ENCODE measurements at regions not wholly inside any gene's neighbourhood (a gene's known extent, or its start where the extent isn't known, plus 50 kb on each side); places are given as distances from the start of the nearest gene placed in this dataset.
A peak's percentile ranks its signal among the peaks of the same experiment; 100 is the strongest.

DNA sequence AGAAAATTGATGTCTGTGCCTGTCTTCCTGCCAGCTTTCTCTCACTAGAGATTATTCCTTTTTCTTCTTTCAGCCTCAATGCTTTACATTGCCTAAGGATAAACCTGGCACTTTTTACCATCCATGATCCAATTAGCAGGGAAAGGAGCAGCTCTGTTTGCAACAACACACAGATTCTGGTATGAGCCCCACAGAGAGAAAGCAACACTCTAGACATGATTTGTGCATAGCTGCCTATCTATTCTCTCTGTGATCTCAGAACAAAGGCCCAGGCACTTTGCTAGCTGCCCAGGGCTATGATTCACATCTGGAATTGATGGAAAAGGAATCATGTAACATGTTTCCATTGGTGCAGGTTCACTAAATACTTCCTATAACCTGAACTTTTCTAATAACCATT is 685.0 kb downstream of the ETS1 start:
- DNase-seq (ENCODE audit: low spot score) (no peak), ATAC-seq (no peak)

GRCh38 chr11:127898422-127899365 is 688.7 kb downstream of the ETS1 start:
- DNase-seq (ENCODE audit: low spot score) (no peak), ATAC-seq (no peak)

GRCh38 chr11:127895776-127896175 is 691.6 kb downstream of the ETS1 start:
- no peak for ATAC-seq
- DNase-seq (ENCODE audit: low spot score): no peak

GRCh38 chr11:127894316-127894715 is 693.0 kb downstream of the ETS1 start:
- DNase-seq (ENCODE audit: low spot score): no peak
- ATAC-seq: no peak

DNA sequence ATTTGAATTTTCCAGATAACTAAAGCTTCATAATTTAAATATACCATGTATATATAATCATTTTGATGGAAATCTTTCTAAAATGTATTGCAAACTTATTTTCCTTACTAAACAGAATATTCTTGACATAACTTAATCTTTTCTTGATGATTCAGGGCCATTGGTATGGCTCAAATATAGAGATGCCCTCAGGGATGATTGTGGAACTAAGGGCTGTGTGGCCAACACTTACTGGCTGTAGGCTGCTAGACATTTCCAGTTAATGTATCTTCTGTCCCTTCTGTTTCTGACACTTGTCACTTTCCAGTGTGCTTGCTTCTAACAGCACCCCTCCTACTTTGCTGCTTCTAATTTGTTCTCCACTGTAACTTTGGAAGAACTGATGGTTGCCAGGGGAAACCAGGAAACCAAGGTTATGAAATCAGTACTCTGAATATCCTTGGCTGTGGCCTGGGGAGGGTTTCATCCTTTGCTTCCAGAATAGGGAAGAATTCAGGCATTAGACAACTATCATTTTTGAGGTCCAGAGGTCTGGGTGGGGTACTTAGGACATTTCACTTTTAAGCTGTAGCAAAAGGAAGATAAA is 697.2 kb downstream of the ETS1 start:
- no peak for DNase-seq (ENCODE audit: low spot score)
- ATAC-seq: no peak

DNA sequence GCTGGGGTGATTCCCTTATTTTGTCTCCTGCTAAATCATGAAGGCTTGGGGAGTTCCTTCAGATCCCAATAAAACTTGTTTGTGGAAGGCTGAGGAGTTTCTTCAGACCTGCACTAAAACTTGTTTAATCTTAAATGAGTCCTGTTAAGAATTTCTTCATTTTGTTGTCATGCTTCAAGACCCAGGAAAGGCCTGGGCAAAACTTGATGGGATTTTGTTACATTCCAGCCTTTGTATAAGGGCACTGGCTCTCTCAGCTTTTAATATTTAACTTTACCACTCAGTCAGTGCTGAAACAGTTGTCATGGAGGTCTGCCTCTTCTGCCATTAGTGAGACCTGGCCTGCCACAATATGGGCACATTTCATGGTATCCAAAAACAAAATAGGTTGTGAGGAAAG is 699.0 kb downstream of the ETS1 start:
- ATAC-seq (no peak), DNase-seq (ENCODE audit: low spot score) (no peak)

- ATAC-seq (no peak), DNase-seq (ENCODE audit: low spot score) (no peak)
These were observed 712.2 kb downstream of the ETS1 start for GRCh38 chr11:127875131-127875530.

GRCh38 chr11:127873478-127873877 is 713.9 kb downstream of the ETS1 start:
- ATAC-seq (no peak), DNase-seq (ENCODE audit: low spot score) (no peak)

GRCh38 chr11:127866109-127866508 is 721.2 kb downstream of the ETS1 start:
- ATAC-seq (no peak), DNase-seq (ENCODE audit: low spot score) (no peak)

GRCh38 chr11:127864861-127865260 is 722.5 kb downstream of the ETS1 start:
- DNase-seq (ENCODE audit: low spot score): no peak
- ATAC-seq: no peak

DNA sequence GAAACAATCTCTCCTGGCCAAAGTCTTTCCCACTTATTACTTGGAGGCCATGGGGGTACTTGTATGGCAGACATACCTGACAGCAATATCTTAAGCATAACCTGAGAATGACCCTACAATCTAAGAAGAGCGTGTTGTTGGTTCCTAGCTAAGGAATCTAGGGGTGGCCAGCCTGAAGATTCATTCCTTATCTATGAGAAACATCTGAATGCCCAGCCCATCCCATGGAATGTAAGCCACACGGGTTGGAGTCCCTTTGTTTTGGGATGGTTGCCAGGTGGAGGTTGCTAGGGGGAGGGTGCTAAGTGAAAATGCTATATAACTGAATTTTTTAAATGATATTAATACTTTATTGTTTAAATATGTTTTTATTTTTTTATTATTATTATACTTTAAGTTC is 725.0 kb downstream of the ETS1 start:
- DNase-seq (ENCODE audit: low spot score) (no peak), ATAC-seq (no peak)

DNA sequence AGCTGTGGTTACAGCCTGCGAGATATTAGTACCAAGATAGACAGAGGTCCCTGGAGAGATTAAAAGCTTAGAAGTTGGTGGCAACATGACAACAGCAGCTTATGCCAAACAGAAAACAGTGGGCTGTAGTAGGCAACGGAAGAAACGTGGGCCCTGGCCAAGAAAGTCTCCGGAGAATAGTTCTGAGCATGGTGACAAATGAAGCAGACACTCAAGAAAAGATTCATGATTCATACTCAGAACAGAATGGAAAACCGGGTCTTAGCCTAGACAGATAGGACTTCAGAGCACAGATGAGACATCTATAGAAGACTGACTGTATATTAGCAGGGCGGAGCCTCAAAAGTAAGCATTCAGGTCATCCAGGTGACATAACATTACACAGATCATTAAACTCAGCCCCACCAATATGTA is 727.4 kb downstream of the ETS1 start:
- no peak for DNase-seq (ENCODE audit: low spot score)
- ATAC-seq: no peak

GRCh38 chr11:127844876-127845275 is 742.5 kb downstream of the ETS1 start:
- ATAC-seq (no peak), DNase-seq (ENCODE audit: low spot score) (no peak)

DNA sequence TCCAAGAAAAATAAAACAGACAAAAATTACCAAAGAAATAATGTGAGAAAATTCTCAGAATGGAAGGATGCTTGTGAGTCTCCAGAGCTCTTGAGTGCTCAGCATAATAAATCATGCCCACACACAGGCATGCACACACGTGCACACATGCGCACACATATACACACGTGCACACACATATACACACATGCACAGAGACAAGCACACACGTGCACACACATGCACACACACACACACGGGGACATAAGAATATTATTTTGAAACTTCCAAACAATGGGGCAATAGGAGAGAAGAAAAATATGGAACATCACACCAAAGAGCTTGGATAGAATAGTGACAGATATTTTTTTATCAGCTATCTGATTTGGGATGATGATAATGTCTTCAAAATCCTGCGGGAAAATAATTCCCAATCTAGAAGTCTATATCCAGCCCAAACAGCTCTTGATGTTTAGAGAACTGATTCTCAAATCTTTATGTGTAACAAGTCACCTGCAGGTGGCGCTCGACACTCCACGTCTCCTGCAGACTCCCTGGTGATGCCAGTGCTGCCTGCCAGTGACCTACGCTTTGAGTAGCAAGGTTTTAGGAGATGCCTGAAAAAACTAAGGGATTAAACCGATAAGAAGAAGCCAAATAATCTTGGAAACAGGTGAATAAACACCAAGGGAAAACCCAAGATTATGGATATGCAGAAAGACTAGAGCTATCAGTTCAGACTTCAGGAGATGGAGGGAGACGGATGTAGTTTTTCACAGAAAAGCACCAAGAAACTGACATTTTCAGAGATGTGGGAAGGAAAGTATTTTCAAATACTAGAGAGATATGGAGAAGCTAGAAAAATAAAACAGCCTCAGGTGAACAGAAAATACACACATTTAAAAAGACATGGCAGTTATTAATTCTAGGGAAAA is 743.6 kb downstream of the ETS1 start:
- ATAC-seq (peak; percentile 95), DNase-seq (ENCODE audit: low spot score) (peak; percentile 71)

GRCh38 chr11:127825183-127825582 is 762.2 kb downstream of the ETS1 start:
- ATAC-seq (no peak), DNase-seq (ENCODE audit: low spot score) (no peak)

DNA sequence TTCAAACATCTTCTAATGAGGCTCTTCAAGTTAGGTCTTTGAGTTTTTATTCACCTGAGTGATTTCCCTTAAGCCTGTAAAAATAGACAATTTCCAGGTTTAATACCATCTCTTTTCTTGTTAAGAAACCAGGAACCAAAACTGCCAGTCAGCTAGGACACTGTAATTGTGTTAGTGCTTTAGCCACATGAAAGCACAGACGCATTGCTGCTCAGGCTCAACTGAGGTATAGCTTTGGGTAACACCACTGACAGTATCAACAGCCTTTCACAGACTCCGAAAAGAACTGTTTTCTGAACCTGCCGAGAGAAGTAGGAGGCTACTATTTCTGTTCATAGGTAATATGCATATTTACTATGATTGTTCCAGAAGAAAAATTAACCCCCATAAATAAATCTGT is 768.7 kb downstream of the ETS1 start:
- ATAC-seq (no peak), DNase-seq (ENCODE audit: low spot score) (no peak)

GRCh38 chr11:127816962-127817361 is 770.4 kb downstream of the ETS1 start:
- peak; percentile 34 for ATAC-seq
- DNase-seq (ENCODE audit: low spot score): no peak

DNA sequence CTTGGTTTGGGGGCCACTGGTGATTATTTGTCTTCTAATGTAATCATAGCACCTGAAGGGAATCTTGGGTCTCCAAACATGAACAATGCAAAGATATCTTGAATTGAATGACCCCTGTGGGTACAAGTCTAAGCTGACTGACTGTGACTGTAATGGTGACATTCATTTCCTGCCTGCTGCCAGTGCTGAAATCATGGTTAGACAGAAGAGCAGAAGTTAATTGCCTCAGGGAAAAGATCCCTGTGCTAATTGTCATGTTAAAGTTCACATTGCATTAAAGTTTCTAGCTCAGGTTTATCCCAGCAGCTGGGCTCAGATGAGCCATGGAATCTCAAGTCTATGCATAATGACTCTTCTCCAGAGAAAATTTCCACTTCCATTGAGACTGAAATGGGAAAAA is 772.0 kb downstream of the ETS1 start:
- ATAC-seq: no peak
- DNase-seq (ENCODE audit: low spot score): no peak

GRCh38 chr11:127806501-127806900 is 780.9 kb downstream of the ETS1 start:
- ATAC-seq (no peak), DNase-seq (ENCODE audit: low spot score) (no peak)

DNA sequence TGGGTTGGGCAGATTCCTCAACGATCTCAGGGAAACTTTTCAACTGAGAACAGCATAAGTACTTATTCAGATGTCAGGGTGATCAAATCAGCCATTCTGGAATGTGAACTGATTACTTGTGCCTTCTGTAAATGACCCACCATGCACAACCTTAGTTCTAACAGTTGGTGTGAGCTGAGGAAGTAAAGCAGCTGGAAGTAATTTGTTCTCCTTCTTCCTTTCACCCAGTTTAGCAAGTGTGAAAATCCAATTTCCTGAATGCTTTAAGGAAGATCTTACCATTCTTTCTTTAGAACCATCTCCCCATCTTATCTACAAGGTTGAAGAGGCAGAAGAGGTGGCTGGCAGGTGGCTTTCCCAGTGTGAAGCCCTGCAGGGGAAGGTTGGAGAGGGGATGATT is 781.6 kb downstream of the ETS1 start:
- no peak for ATAC-seq
- DNase-seq (ENCODE audit: low spot score): no peak

- DNase-seq (ENCODE audit: low spot score) (no peak), ATAC-seq (peak; percentile 80)
These were observed 782.5 kb downstream of the ETS1 start for GRCh38 chr11:127804747-127805400.
